CD4-positive, alpha-beta T cell treated with Interferon gamma for 1 hour (primary cell): ENCODE measurements at regions not wholly inside any gene's neighbourhood (a gene's known extent, or its start where the extent isn't known, plus 50 kb on each side); places are given as distances from the start of the nearest gene placed in this dataset.
"Not testable (repeated sequence)": the region's sequence is repeated elsewhere in the genome, so short reads cannot be mapped to it uniquely, and the experiment has no call there.

ENCODE experiments used
- DNase-seq: peaks from one replicate; pipeline ENCODE4 v3.0.0-alpha.2; 2020

GRCh38 chr18:1732143-1732542, 827.5 kb downstream of the ADCYAP1 start:
- DNase-seq, result no peak

GRCh38 chr18:1746131-1746530, 825.2 kb downstream of the METTL4 start:
- DNase-seq, result no peak

- DNase-seq, result no peak
These were observed 820.1 kb downstream of the METTL4 start for GRCh38 chr18:1751249-1751648.

- no peak for DNase-seq
These were observed 810.4 kb downstream of the METTL4 start for GRCh38 chr18:1760901-1761300.

- no peak for DNase-seq
These were observed 797.0 kb downstream of the METTL4 start for GRCh38 chr18:1774261-1774660.

GRCh38 chr18:1777843-1778242, 793.5 kb downstream of the METTL4 start:
- no peak for DNase-seq

- DNase-seq, result no peak
These were observed 792.7 kb downstream of the METTL4 start for GRCh38 chr18:1778496-1779178.

GRCh38 chr18:1779587-1779986, 791.7 kb downstream of the METTL4 start:
- no peak for DNase-seq

GRCh38 chr18:1784113-1784512, 787.2 kb downstream of the METTL4 start:
- DNase-seq, result no peak

- not testable (repeated sequence) for DNase-seq
These were observed 785.3 kb downstream of the METTL4 start for GRCh38 chr18:1785980-1786379.

GRCh38 chr18:1796636-1797035, 774.7 kb downstream of the METTL4 start:
- DNase-seq, result no peak

- no peak for DNase-seq
These were observed 774.1 kb downstream of the METTL4 start for GRCh38 chr18:1797235-1797634.

GRCh38 chr18:1805521-1805920, 765.8 kb downstream of the METTL4 start:
- no peak for DNase-seq

- no peak for DNase-seq
These were observed 764.3 kb downstream of the METTL4 start for GRCh38 chr18:1806884-1807615.

GRCh38 chr18:1811282-1811681, 760.0 kb downstream of the METTL4 start:
- DNase-seq, result no peak

GRCh38 chr18:1825296-1825695, 746.0 kb downstream of the METTL4 start:
- no peak for DNase-seq

- DNase-seq, result no peak
These were observed 730.4 kb downstream of the METTL4 start for GRCh38 chr18:1840878-1841277.

- DNase-seq, result no peak
These were observed 724.7 kb downstream of the METTL4 start for GRCh38 chr18:1846640-1847039.

GRCh38 chr18:1848716-1849115, 722.6 kb downstream of the METTL4 start:
- no peak for DNase-seq

GRCh38 chr18:1849386-1849785, 721.9 kb downstream of the METTL4 start:
- DNase-seq, result no peak

GRCh38 chr18:1857281-1857680, 714.0 kb downstream of the METTL4 start:
- not testable (repeated sequence) for DNase-seq

GRCh38 chr18:1861473-1861872, 709.8 kb downstream of the METTL4 start:
- DNase-seq, result no peak

- DNase-seq, result no peak
These were observed 705.4 kb downstream of the METTL4 start for GRCh38 chr18:1865869-1866268.

GRCh38 chr18:1872274-1872673, 699.0 kb downstream of the METTL4 start:
- DNase-seq, result no peak

- DNase-seq, result no peak
These were observed 696.1 kb downstream of the METTL4 start for GRCh38 chr18:1875219-1875618.
